WTC11 (cell line): ENCODE measurements at regions not wholly inside any gene's neighbourhood (a gene's known extent, or its start where the extent isn't known, plus 50 kb on each side); places are given as distances from the start of the nearest gene placed in this dataset.

Source experiments
- ATAC-seq: fragments of 200-7000 bp; cut with Tn5 transposase; 2 replicates; pipeline ENCODE4 v1.10.0; 2021; ENCODE audit warnings: mild to moderate bottlenecking, moderate library complexity
- CTCF ChIA-PET: fragments of 300-600 bp; sonication (Branson Sonifier 250); formaldehyde crosslinking; loops from one replicate; lab custom pipeline; 2021; ENCODE audit warnings: antibody characterized with exemption; lab: Charles Lee
- POLR2A ChIA-PET: fragments of 350-600 bp; sonication (Branson Sonifier 250); formaldehyde crosslinking; loops from one replicate; lab custom pipeline; 2021; ENCODE audit warnings: antibody characterized with exemption; lab: Charles Lee
- DNase-seq: peaks from one replicate; pipeline ENCODE4 v3.0.0; 2021; ENCODE audit warnings: low spot score
- H3K27ac Mint-ChIP-seq: 2 replicates; pipeline ENCODE4 v1.8.0; 2021; ENCODE audit warnings: mixed read lengths
- H3K27me3 Mint-ChIP-seq: 2 replicates; pipeline ENCODE4 v1.8.0; 2021; ENCODE audit warnings: low read depth, mild to moderate bottlenecking, moderate library complexity, mixed read lengths
- H3K36me3 Mint-ChIP-seq: 2 replicates; pipeline ENCODE4 v1.8.0; 2021; ENCODE audit warnings: mixed read lengths
- H3K4me1 Mint-ChIP-seq: 2 replicates; pipeline ENCODE4 v1.8.0; 2022; ENCODE audit warnings: mixed read lengths
- H3K4me3 Mint-ChIP-seq: 2 replicates; pipeline ENCODE4 v1.8.0; 2021; ENCODE audit warnings: mild to moderate bottlenecking, moderate library complexity, mixed read lengths
- H3K9me3 Mint-ChIP-seq: 2 replicates; pipeline ENCODE4 v1.8.0; 2021; ENCODE audit warnings: mixed read lengths
- AFF4 ChIP-seq: sonication (generic); formaldehyde crosslinking; IDR thresholded peaks from 2 replicates; pipeline ENCODE4 v1.8.1; 2023; ENCODE audit warnings: mild to moderate bottlenecking, missing genetic modification reagents, borderline replicate concordance
- CREB1 ChIP-seq: sonication (generic); formaldehyde crosslinking; IDR thresholded peaks from 2 replicates; pipeline ENCODE4 v1.8.0; 2023; ENCODE audit warnings: mild to moderate bottlenecking, missing genetic modification reagents
- EMX1 ChIP-seq: fragments of 250-450 bp; sonication (Bioruptor Pico); IDR thresholded peaks from 2 replicates; pipeline ENCODE4 v1.8.0; 2021; ENCODE audit warnings: mild to moderate bottlenecking
- FOXP1 ChIP-seq: sonication (generic); formaldehyde crosslinking; IDR thresholded peaks from 2 replicates; pipeline ENCODE4 v1.8.0; 2022; ENCODE audit warnings: missing genetic modification reagents, mild to moderate bottlenecking, moderate library complexity, borderline replicate concordance
- GTF2I ChIP-seq: fragments of 250-450 bp; sonication (Bioruptor Pico); conservative IDR thresholded peaks from 2 replicates; pipeline ENCODE4 v1.4.0; 2021; ENCODE audit warnings: mild to moderate bottlenecking
- HMGXB4 ChIP-seq: sonication (generic); formaldehyde crosslinking; IDR thresholded peaks from 2 replicates; pipeline ENCODE4 v1.8.1; 2023; ENCODE audit warnings: mild to moderate bottlenecking, moderate library complexity, missing genetic modification reagents
- MAX ChIP-seq: sonication (generic); formaldehyde crosslinking; IDR thresholded peaks from 2 replicates; pipeline ENCODE4 v1.8.0; 2022; ENCODE audit warnings: mild to moderate bottlenecking, missing genetic modification reagents
- RELA ChIP-seq: sonication (generic); formaldehyde crosslinking; IDR thresholded peaks from 2 replicates; pipeline ENCODE4 v1.8.1; 2022; ENCODE audit warnings: missing genetic modification reagents, mild to moderate bottlenecking, borderline replicate concordance
- SMAD4 ChIP-seq: sonication (generic); formaldehyde crosslinking; IDR thresholded peaks from 2 replicates; pipeline ENCODE4 v1.8.0; 2022; ENCODE audit warnings: mild to moderate bottlenecking, missing genetic modification reagents
- SOX15 ChIP-seq: fragments of 250-450 bp; sonication (Bioruptor Pico); IDR thresholded peaks from 2 replicates; pipeline ENCODE4 v1.9.0; 2021; ENCODE audit warnings: mild to moderate bottlenecking
- ZNF281 ChIP-seq: sonication (generic); formaldehyde crosslinking; IDR thresholded peaks from 2 replicates; pipeline ENCODE4 v1.8.0; 2023; ENCODE audit warnings: mild to moderate bottlenecking, missing genetic modification reagents
- ZNF416 ChIP-seq: fragments of 250-450 bp; sonication (Bioruptor Pico); IDR thresholded peaks from 2 replicates; pipeline ENCODE4 v1.9.0; 2021; ENCODE audit warnings: mild to moderate bottlenecking, inconsistent platforms
- TF ChIP-seq, protein P1 (sequence below): sonication (generic); formaldehyde crosslinking; IDR thresholded peaks from 2 replicates; pipeline ENCODE4 v1.8.0; 2022; ENCODE audit warnings: mild to moderate bottlenecking, missing genetic modification reagents
- TF ChIP-seq, protein P2 (sequence below): sonication (generic); formaldehyde crosslinking; IDR thresholded peaks from 2 replicates; pipeline ENCODE4 v1.8.1; 2023; ENCODE audit warnings: mild to moderate bottlenecking, missing genetic modification reagents, moderate library complexity
- TF ChIP-seq, protein P3 (sequence below): fragments of 250-450 bp; sonication (Bioruptor Pico); IDR thresholded peaks from 2 replicates; pipeline ENCODE4 v2.1.2; 2022; ENCODE audit warnings: mild to moderate bottlenecking, moderate library complexity

GRCh38 chrX:99698451-99698850 is 711.6 kb downstream of the PCDH19 start (continued):
- TF ChIP-seq AFF4 (CRISPR knock-in tag), result no peak
- TF ChIP-seq, all 79 proteins: peak for 0

DNA sequence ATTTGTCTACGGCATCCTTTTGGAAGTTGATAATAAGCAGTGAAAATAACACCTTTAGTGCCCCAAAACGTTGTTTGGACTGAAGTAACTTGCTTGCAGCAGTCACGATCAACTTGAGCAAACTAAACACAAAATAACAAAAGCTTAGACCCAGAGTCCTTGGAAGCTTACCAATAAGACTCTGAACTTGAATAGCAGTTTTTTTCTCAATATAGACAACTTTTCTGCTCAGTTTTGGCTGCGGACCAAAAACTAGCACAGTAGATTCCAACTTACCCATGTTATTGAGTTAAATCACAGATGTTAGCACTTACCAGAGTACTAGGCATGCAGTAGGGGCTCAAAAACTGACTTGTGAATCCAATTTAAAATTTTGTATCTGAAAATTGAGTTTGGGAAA is 746.9 kb downstream of the PCDH19 start:
- CTCF ChIA-PET, result no interaction called here
- DNase-seq (no peak), ATAC-seq (no peak)
- H3K4me3 Mint-ChIP-seq, result no peak overlapping the region
- H3K4me1 Mint-ChIP-seq, result peaks cover 2% of the 10 kb centered on the region; the same call in 1 of the 2 replicates
- no peaks in the 10 kb centered on the region for H3K9me3 Mint-ChIP-seq
- H3K27ac Mint-ChIP-seq, result no peak overlapping the region
- POLR2A ChIA-PET, result no interaction called here
- H3K36me3 Mint-ChIP-seq, result no peaks in the 10 kb centered on the region
- H3K27me3 Mint-ChIP-seq, result no peaks in the 10 kb centered on the region
- TF ChIP-seq, protein P1, sequence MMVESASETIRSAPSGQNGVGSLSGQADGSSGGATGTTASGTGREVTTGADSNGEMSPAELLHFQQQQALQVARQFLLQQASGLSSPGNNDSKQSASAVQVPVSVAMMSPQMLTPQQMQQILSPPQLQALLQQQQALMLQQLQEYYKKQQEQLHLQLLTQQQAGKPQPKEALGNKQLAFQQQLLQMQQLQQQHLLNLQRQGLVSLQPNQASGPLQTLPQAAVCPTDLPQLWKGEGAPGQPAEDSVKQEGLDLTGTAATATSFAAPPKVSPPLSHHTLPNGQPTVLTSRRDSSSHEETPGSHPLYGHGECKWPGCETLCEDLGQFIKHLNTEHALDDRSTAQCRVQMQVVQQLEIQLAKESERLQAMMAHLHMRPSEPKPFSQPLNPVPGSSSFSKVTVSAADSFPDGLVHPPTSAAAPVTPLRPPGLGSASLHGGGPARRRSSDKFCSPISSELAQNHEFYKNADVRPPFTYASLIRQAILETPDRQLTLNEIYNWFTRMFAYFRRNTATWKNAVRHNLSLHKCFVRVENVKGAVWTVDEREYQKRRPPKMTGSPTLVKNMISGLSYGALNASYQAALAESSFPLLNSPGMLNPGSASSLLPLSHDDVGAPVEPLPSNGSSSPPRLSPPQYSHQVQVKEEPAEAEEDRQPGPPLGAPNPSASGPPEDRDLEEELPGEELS, result no peak
- no peak for TF ChIP-seq EMX1

DNA sequence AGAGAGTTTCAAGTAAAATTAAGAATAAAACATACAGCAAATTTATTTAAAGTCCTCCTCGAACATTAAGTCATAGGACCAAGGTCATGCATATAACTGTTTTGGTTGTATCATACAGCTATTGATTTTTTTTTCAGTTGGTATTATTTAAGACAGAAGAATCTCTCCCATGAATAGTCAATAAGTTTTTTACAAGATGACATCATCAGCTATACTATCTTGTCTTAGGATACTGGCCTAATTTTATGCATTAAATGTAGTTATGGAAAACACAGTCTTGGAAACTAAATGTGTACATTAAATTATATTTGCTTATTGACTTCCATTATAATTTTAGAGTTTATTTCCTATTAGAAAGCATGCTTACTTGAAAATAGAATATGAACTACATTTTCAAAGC is 755.9 kb downstream of the PCDH19 start:
- H3K27me3 Mint-ChIP-seq, result no peaks in the 10 kb centered on the region
- TF ChIP-seq HMGXB4 (CRISPR knock-in tag) (no peak), RELA (no peak), CREB1 (CRISPR knock-in tag) (no peak), ZNF416 (CRISPR knock-in tag) (no peak), FOXP1 (CRISPR knock-in tag) (no peak), ZNF281 (CRISPR knock-in tag) (no peak), SMAD4 (CRISPR knock-in tag) (no peak), MAX (CRISPR knock-in tag) (no peak), SOX15 (CRISPR knock-in tag) (no peak), GTF2I (CRISPR knock-in tag) (no peak)
- TF ChIP-seq, protein P2, sequence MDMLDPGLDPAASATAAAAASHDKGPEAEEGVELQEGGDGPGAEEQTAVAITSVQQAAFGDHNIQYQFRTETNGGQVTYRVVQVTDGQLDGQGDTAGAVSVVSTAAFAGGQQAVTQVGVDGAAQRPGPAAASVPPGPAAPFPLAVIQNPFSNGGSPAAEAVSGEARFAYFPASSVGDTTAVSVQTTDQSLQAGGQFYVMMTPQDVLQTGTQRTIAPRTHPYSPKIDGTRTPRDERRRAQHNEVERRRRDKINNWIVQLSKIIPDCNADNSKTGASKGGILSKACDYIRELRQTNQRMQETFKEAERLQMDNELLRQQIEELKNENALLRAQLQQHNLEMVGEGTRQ (CRISPR knock-in tag), result no peak
- TF ChIP-seq, protein P3, sequence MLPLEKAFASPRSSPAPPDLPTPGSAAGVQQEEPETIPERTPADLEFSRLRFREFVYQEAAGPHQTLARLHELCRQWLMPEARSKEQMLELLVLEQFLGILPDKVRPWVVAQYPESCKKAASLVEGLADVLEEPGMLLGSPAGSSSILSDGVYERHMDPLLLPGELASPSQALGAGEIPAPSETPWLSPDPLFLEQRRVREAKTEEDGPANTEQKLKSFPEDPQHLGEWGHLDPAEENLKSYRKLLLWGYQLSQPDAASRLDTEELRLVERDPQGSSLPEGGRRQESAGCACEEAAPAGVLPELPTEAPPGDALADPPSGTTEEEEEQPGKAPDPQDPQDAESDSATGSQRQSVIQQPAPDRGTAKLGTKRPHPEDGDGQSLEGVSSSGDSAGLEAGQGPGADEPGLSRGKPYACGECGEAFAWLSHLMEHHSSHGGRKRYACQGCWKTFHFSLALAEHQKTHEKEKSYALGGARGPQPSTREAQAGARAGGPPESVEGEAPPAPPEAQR, result no peak
- TF ChIP-seq, all 79 proteins: peak for 0
- Mint-ChIP-seq H3K4me1 (no peaks in the 10 kb centered on the region), H3K27ac (no peak overlapping the region), H3K4me3 (no peak overlapping the region), H3K36me3 (no peaks in the 10 kb centered on the region), H3K9me3 (no peaks in the 10 kb centered on the region; the same call in 1 of the 2 replicates)
- ATAC-seq (no peak), DNase-seq (no peak)
- CTCF ChIA-PET, result no interaction called here
- POLR2A ChIA-PET, result no interaction called here
